GM21528 (cell line): ENCODE measurements at regions not wholly inside any gene's neighbourhood (a gene's known extent, or its start where the extent isn't known, plus 50 kb on each side); places are given as distances from the start of the nearest gene placed in this dataset.

Experiments used
- ATAC-seq: cut with Tn5 transposase; IDR thresholded peaks from one replicate; pipeline ENCODE4 v1.9.1; 2021; ENCODE audit warnings: mild to moderate bottlenecking, moderate library complexity; ENCODE audit not compliant: unreplicated experiment, low FRiP score

DNA sequence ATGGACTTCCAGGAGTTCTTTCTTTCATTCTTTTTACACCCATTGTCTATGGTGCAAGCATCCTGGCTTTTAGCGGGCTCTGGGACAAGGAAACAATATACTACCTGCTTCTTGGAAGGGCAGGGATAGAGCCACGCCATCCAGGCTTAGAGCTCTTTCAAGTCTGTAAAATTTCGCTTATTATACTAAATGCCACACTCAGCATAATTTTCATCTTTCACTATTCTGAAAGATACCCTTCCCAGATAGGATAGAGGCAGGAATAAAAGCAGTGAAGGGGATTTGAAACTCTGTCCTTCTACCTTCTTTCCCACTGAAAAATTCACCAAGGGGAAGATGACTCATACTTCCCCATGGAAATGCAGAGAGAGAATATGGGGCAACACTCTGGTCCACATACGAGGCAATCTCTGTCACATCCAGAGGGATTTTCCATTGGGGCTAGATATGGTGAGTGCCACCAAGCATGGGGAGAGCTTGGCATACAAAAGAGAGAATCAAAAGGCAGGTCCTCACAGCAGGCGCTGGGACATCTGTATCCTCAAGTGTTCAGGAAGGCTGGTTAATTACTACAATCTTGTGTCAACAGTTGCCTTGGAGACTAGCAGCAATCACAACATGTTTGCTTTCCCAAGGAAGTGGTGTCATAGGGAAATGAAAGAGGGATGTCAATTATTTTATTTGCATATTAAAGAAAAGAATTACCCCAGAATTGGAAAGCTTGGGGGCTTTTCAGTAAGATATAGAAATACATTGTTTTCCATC lies 127.6 kb downstream of the TDRD15 start:
- no peak for ATAC-seq

DNA sequence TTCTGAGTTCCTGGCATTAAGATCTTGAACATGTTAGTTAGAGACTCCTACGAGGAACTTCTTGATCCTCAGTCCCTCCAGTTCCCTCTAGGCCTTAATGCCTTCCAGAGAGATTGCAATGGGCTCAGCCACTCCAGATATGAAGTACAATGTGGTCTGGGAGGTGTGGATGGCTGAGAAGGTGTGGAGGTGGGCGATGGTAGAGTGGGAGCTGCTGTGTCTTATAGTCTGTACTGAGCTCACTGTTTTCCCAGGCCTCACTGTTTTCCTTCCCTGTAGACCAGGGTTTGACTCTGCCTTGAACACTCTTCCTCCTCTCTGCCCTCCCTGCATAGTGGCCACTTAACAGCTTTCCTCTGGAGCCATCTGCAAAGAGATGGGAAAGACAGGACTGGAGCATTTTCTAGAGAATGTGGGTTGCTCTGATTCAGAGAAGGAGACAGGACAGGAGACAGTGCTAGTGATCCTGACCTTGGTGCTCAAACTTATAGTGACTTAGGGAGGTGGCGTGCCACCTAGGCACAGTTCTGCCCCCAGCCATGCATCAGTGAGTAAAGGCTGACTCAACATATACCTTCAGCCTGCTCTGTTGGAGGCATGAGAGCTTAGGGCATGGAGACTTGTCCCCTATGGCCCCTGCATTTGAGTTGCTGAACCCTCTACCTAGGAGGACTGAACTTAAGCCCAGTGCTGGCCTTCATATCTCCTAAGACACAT lies 129.7 kb downstream of the TDRD15 start:
- ATAC-seq: no peak

DNA sequence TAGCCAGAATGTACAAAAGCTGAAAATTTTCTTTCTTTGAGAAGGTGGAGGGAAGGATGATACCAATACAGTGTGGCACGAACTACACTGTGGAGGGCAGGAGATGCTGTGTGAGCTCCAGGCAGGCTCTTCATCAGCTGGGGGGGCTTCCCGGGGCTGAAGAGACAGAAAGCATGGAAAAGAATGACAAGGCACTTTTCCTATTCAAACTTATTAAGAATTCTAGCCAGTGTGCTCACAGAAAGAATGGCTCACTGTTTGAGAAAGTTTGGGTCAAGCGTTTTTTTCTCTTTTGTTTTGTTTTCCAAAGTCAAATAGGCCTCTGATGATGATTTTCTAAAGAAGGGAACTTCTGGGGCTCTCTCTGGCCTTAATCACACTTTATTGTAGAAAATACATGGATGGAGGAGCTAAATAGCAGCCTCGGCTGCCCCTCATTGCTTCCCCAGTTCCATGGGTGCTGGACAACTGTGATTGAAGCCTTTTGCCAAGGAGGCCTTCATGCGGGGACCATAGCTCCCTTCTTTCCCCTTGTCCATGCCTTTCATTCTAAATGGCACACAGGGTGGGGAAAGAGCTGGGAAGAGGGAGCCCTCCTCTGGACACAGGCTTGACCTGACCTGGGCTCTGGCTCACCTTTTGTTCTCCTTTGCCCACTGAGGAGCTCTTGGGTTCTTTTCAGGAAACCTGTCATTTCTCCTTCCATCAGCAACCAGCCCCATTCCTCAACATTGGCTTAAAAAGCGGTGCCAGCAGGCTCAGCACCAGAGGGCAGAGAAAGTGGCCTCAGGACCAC lies 130.6 kb downstream of the TDRD15 start:
- ATAC-seq: no peak

DNA sequence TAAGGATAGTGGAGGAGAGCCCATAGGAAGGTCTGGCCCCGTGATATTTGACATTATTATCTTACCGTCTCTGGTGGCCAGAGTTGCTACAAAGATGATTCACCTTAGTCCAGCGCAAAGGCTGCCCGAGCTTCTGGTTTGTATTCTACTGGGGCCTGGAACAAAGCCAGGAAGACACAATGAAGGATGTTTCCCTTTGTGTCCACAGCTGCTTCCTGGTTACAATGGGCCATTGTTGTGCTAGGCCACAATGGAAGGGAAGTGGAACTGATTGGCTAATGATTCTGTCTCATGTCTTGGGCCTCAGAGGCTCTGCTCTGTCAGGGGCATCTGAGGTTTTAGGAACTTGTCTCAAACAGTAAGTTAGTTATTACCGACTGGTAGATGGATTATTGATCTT lies 132.2 kb downstream of the TDRD15 start:
- peak; percentile 65 for ATAC-seq

DNA sequence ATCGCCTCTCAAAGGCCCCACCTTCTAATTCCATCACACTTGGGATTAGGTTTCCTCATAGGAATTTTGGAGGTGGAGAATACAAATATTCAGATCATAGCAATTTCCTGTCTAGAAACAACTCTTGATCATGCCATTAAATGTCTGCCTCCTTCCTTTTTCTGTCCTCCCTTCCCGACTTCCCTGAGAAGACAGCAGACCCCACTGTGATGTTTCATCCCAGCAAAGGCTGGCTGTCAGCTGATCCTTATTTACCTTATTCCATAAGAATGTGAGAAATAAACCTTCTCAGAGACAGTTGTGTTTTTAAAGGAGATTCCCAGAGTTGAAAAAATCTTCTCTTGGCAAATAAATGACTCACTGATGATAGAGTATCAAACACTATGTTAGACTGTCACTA lies 133.9 kb downstream of the TDRD15 start:
- no peak for ATAC-seq

DNA sequence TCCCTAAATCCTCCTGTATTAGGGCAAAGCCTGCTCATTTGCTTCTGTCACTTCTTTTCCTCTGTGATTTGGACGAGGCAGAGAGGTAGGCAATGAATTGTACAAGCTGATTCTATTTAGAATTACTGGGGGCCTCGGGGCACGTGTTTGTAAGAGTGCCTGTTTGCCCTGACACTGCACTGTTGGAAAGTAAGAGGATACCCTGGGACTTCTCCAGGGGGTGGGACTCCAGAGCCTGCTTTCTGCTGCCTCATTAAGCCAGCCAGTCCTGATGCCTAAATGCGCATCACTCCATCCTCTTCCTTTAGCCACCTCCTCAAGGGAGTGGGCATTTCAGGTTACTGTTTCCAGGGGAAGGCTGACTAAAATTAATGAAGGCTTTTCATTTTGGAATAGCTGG lies 134.3 kb downstream of the TDRD15 start:
- ATAC-seq: no peak

DNA sequence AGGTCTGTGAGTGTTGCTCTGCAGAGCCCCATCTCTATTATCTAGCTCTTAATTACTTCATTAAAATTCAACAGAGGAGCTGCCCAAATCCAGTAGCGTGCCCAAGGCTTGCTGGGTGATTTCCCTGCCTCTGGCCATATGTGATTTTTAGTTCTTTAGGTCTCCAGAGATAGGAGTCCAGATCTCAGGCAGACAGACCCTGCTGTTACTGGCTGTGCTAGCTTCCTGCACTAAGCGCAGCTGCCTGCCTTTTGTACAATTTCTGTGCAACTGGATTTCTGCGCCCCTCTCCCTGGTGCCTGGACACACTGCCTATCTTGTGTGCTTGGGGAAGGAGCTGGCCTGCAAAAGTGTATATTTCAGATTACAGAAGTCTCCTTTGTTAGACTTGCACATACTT lies 136.5 kb downstream of the TDRD15 start:
- no peak for ATAC-seq

DNA sequence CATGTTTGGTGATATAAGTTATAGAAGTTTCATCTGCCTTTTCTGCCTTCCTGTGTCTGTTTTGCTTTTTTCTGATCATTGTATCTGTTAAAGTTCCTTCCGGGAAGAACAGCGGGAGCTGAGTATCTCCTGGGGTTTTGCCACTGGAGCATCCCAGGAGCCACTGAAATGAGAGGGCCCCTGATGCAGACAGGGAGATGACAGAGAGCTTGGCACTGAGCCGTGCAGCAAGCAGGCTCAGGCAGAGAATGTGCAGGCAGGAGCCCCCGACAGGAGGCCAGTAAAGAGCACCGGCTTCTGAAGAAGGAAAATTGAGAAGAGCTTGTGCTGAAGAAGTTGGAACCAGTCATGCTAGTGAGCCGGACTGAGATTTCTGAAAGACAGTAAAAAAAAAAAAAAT lies 137.8 kb downstream of the TDRD15 start:
- no peak for ATAC-seq

DNA sequence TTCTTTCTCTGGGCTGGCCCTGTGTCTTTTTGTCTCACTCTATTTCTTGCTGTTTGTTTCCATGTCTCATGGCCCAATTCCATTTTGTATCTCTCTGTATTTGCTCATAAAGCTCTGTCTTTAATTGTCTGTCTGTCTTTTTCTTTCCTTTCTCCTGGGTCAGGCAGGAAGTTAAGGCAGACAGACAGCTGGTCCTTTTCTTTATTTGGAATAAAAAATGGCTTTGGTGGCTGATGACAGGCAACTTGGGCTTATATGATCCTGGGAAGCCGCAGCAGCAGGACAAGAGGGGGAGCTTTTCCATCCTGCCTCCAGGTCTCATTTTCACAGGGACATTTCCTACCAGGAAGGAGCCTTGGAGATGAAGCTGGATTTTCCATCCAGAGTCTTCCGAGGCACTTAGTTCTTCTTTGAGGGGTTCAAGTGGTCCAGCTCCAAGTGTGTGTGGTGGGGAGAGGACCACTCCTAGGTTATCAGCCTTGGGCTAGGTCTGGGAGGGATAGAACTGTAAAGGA lies 138.7 kb downstream of the TDRD15 start:
- ATAC-seq: no peak

DNA sequence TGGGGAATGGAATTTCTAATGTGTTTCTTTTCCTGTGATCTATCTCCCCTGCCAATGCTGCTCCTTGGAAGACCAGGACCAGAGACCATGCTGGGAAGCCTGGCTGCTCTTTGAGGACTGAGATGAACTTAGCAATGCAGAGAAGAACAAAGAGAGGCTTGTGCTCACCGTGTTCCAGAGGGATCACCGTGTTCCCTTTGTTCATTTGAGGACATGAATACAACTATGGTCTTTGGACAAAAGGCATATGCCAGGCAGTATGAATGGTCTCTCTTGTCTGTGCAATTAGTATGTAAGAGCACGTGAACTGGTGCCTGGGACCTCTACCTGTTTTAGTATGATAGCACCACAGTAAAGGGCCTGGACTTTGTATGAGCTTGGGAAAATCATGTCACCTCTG lies 139.9 kb downstream of the TDRD15 start:
- no peak for ATAC-seq

DNA sequence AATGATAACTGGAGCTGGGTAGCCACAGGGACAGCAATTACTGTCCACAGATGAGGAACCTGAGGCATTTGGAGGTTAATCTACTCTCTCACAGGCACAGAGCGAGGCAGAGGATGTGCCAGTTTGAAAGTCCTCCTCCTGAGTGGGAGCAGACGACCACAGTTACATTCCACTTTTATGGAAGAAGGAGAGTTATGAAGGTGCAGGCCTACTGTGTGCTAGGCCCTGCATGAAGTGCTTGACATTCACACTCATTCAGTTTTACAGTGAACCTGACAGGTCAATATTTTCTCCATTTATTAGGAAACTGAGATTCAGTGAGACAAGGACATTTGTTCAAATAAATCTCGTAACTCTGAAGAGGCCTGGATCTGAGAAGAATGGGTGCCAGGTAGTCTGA lies 142.0 kb downstream of the TDRD15 start:
- no peak for ATAC-seq

DNA sequence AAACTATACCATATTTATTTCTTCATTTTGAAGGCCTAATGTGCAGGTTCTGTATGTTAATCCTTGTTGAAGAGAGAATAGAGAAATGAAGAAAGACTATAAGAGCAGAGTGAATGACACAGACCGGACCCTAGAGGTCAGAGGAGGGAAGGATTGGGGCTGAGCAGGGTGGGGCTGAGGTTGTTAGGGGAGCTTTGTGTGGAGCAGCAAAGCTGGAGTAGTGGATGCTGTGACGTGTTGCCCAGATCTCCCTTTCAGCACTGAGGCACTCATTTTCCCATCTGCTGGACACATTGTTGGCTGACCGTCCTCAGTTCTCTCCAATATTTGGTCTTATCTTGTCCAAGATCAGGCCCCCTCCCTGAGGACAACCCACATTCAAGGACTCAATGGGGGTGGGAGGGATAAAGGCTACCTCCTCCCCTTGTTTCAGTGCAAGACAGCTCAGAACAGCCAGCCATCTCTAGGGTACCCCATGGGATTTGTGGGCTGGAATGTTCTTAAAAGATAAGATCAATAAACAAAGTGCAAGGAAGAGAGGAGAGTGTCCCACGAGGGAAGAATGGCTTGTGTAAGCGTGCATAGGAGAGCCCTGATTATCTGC lies 143.6 kb downstream of the TDRD15 start:
- ATAC-seq: no peak

DNA sequence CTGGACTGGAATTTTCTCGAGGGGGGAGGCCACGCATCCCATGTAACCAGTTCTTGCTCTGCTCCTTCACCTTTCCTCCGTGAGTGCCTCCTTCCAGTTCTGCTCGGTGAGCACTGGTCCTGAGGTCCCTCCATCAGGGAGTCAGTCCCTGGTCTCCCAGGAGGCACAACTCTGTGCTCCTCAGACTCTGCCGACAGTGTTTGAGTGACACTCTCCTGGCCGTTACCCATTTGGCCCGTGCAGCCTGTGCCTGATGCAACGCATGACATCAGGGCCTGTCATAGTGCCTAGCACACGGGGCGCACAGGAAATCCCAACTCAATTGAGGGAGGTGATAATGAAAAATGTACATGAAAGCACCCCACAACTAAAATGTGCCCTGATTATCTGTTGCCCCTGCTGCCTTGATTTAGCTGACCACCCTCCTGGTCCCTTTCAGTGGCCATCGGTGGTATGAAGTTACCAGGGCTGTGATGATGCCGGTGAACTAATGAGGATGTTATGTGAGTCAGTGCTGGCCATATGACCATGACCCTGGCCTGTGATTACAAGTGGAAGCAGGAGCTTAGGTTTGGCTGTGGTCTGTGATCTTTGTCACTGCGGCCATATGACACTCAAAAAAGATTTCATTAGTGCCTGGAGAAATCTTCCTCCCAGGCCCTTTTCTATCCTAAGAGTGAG lies 144.6 kb downstream of the TDRD15 start:
- ATAC-seq: no peak

DNA sequence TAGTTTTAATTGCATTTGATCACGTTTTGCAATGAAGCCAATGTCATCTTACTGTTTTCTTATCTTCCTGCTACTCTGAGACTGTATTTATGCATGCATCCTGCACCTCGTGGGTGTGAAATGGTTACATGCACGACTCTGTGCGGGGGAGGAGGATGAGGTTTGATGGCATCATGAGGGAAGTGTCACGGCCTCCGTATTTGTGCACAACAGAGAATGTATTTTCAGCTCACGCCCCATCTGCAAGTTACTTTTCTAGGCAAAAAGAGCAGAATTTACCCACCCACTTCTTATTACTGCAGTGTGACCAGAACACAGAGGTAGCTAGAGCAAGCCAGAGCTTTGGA lies 145.1 kb downstream of the TDRD15 start:
- ATAC-seq: no peak

DNA sequence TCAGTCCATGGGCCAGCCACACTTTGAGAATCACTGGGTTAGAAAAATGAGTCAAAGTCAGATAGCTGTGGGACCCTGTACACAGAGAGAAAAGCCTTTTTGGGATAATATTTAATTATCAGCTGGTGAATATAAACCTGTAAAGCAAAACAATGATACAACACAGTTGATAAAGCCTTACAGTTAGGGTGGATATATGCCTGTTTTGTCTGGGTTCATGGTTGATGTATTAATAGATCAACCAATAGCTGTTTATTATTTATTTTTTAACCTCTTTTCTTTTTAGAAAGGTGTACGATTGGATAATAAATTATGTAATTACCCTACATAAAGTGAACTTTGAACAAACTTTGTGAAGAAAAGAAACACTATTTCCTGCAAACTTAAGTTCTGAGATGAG lies 145.6 kb downstream of the TDRD15 start:
- ATAC-seq: no peak

DNA sequence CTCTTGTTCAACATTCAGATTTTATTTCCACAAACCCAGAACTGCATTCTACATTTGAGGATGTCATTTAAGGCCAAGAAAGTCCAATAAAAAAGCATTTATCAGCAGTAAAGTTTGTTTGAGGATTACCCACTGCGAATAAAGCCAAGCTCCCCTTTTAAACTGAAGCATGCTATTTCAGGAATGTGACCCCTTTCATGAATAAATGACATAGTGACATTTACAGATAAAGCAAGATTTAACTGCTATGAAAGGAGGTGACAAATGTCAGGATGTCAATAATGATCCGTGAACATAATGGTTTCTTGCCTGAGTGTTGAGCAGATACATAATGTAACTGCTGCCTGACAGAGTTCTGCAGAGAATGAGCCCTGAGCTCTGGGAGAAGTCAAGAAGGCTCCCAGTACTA lies 146.3 kb downstream of the TDRD15 start:
- ATAC-seq: no peak

DNA sequence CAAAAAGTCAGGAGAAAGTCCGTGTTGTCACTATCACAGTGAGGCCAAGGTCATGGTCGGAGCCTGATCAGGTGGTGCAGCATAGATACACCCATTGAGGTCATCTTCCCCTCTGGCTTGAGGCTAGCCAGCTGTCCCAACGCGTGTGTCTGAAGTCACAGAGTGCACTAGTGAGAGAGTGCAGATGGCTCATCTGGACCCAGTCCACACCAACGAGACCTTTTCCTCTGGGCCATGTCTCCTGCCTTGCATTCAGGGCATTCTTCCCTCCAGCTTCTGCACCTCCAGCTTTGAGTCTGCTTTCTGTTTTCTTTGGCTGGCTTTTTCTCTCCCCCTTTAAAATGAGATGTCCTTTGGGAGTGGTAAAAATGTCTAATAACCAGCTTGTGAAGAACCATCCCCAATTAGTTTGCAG lies 146.9 kb downstream of the TDRD15 start:
- no peak for ATAC-seq

DNA sequence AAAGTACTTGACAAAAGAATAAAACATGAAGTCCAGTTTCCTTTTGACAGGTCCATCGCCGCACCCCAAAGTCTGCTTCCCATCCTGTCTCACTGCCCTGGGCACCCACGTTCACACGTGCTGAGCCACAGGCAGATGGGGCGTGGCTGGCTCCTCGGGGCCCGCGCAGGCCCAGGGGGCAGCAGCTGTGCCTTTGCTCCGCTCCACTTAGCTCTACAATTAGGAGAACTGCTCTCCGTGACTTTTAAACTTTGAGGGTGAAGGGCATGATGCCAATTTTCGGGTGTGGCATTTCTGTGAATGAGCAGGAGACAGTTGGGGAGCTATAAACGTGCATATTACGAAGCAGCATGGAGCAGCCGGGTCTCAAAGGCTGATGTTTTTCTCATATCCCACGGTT lies 152.4 kb downstream of the TDRD15 start:
- ATAC-seq: no peak

DNA sequence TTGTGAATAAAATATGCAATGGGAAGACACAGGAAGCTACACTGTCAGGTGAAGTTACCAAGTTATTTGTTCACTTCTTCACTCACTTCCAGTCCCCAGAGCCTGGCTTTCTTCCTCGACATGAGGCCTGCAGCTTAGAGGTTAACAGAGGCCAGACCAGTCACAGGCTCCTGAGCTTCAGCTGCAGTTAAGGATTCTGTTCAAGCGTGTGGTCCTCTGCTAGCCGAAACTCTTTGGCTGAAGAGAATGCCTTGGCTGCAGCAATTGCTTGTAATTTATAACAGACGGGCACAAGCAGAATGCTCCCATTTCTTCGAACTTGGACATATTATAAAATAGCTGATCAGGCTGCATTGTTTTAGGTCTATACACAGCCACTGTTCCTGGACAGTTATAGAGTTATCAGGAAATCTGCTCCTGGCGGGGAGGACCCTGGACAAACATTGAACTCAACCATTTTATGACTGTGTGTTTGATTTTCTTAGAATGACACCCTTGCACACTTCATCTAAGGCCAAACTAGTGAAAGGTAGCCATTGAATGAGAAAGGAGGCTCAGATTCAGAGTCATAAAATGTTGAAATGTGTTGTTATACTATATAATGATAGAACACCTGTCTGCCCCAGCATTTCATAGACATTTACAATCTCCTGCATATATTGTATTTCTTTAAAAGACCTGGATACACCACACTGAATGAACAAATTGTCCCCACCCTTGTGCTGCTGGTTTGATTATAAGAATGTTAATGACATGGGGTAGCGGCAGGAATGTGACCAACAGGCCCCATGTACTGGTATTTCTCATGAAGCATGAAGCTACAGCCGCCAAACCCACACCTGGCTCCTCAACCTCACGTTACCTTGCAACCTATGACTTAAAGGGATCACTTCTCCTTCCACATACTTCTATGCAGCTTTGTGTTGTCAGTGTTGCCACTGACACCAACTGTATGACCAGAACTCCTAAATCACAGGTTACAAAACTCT lies 153.6 kb downstream of the TDRD15 start:
- ATAC-seq: no peak
